ENCODE measurements at regions not wholly inside any gene's neighbourhood (a gene's known extent, or its start where the extent isn't known, plus 50 kb on each side); places are given as distances from the start of the nearest gene placed in this dataset.

- intact Hi-C loops (cut with micrococcal nuclease; ENCODE audit: unreplicated experiment) = no loop called here
- DNase-seq = no peak
- CTCF ChIA-PET = no interaction called here
- peaks cover 44% of the 10 kb centered on the region for H3K4me1 Mint-ChIP-seq (ENCODE audit: low read depth, unreplicated experiment)
- TF ChIP-seq CTCF (IDR thresholded peaks at IDR 0.05; ENCODE audit: unreplicated experiment) = no peak
- peaks cover 9% of the 10 kb centered on the region for H3K36me3 Mint-ChIP-seq (ENCODE audit: insufficient read depth, unreplicated experiment)
- H3K4me3 Mint-ChIP-seq (ENCODE audit: low read depth, unreplicated experiment) = no peak overlapping the region
- BruUV-seq (replicated peaks) = no TSS peak
- no peak overlapping the region for H3K27ac Mint-ChIP-seq (ENCODE audit: unreplicated experiment)
- H3K27me3 Mint-ChIP-seq (ENCODE audit: unreplicated experiment) = no peaks in the 10 kb centered on the region
- H3K9me3 Mint-ChIP-seq (ENCODE audit: low read depth, unreplicated experiment) = peaks cover 3% of the 10 kb centered on the region
Observed at GRCh38 chr2:149984311-149984710, 396.7 kb upstream of the MMADHC start.

GRCh38 chr2:149972066-149972465, 384.5 kb upstream of the MMADHC start:
- H3K27me3 Mint-ChIP-seq (ENCODE audit: unreplicated experiment) = no peaks in the 10 kb centered on the region
- no TSS peak for BruUV-seq (replicated peaks)
- CTCF ChIA-PET = no interaction called here
- DNase-seq = no peak
- peaks cover 1% of the 10 kb centered on the region for H3K9me3 Mint-ChIP-seq (ENCODE audit: low read depth, unreplicated experiment)
- intact Hi-C loops (cut with micrococcal nuclease; ENCODE audit: unreplicated experiment) = no loop called here
- H3K27ac Mint-ChIP-seq (ENCODE audit: unreplicated experiment) = no peak overlapping the region
- no peaks in the 10 kb centered on the region for H3K36me3 Mint-ChIP-seq (ENCODE audit: insufficient read depth, unreplicated experiment)
- H3K4me1 Mint-ChIP-seq (ENCODE audit: low read depth, unreplicated experiment) = no peaks in the 10 kb centered on the region
- no peak for TF ChIP-seq CTCF (IDR thresholded peaks at IDR 0.05; ENCODE audit: unreplicated experiment)
- no peak overlapping the region for H3K4me3 Mint-ChIP-seq (ENCODE audit: low read depth, unreplicated experiment)

GRCh38 chr2:149954981-149955600, 367.5 kb upstream of the MMADHC start:
- DNase-seq = no peak
- intact Hi-C loops (cut with micrococcal nuclease; ENCODE audit: unreplicated experiment) = no loop called here
- Mint-ChIP-seq H3K9me3 (ENCODE audit: low read depth, unreplicated experiment) (peaks cover under 1% of the 10 kb centered on the region), H3K36me3 (ENCODE audit: insufficient read depth, unreplicated experiment) (no peaks in the 10 kb centered on the region), H3K27ac (ENCODE audit: unreplicated experiment) (no peak overlapping the region), H3K4me1 (ENCODE audit: low read depth, unreplicated experiment) (no peaks in the 10 kb centered on the region), H3K4me3 (ENCODE audit: low read depth, unreplicated experiment) (no peak overlapping the region), H3K27me3 (ENCODE audit: unreplicated experiment) (no peaks in the 10 kb centered on the region)
- CTCF ChIA-PET = no interaction called here
- no TSS peak for BruUV-seq (replicated peaks)
- TF ChIP-seq CTCF (IDR thresholded peaks at IDR 0.05; ENCODE audit: unreplicated experiment) = no peak

GRCh38 chr2:149953627-149954026, 366.1 kb upstream of the MMADHC start:
- no peaks in the 10 kb centered on the region for H3K4me1 Mint-ChIP-seq (ENCODE audit: low read depth, unreplicated experiment)
- BruUV-seq (replicated peaks) = no TSS peak
- intact Hi-C loops (cut with micrococcal nuclease; ENCODE audit: unreplicated experiment) = no loop called here
- H3K9me3 Mint-ChIP-seq (ENCODE audit: low read depth, unreplicated experiment) = no peaks in the 10 kb centered on the region
- H3K27ac Mint-ChIP-seq (ENCODE audit: unreplicated experiment) = no peak overlapping the region
- H3K4me3 Mint-ChIP-seq (ENCODE audit: low read depth, unreplicated experiment) = no peak overlapping the region
- CTCF ChIA-PET = no interaction called here
- no peak for TF ChIP-seq CTCF (IDR thresholded peaks at IDR 0.05; ENCODE audit: unreplicated experiment)
- no peaks in the 10 kb centered on the region for H3K27me3 Mint-ChIP-seq (ENCODE audit: unreplicated experiment)
- H3K36me3 Mint-ChIP-seq (ENCODE audit: insufficient read depth, unreplicated experiment) = no peaks in the 10 kb centered on the region
- no peak for DNase-seq

Data from Calu3 (cell line).